HepG2 (cell line): ENCODE measurements at regions not wholly inside any gene's neighbourhood (a gene's known extent, or its start where the extent isn't known, plus 50 kb on each side); places are given as distances from the start of the nearest gene placed in this dataset.
"Not testable (repeated sequence)": the region's sequence is repeated elsewhere in the genome, so short reads cannot be mapped to it uniquely, and the experiment has no call there.

ENCODE experiments used
- ATAC-seq: fragments of 200-7000 bp; cut with Tn5 transposase; 3 replicates; pipeline ENCODE4 v1.9.1; 2020; ENCODE audit warnings: mild to moderate bottlenecking, moderate library complexity
- BruUV-seq: library from RNA; stranded (reverse); fragments of 400-500 nt; replicated peaks from 2 replicates; lab custom pipeline; 2021; lab: Mats Ljungman, UMichigan
- CTCF ChIA-PET: fragments of 300-600 bp; formaldehyde crosslinking; extraction: SDS; loops from one replicate; lab custom pipeline; 2021; ENCODE audit warnings: low total read pairs, inconsistent platforms, low intra/inter-chr PET ratio; lab: Yijun Ruan, JAX
- POLR2A ChIA-PET: fragments of 350-600 bp; sonication (Branson Sonifier 250); formaldehyde crosslinking; loops from one replicate; lab custom pipeline; 2020; ENCODE audit warnings: antibody characterized with exemption, inconsistent platforms; lab: Yijun Ruan, JAX
- DNase-seq: peaks from one replicate; pipeline ENCODE4 v3.0.0-alpha.2; 2015; ENCODE audit warnings: low spot score
- FAIRE-seq: peaks from 3 replicates; lab custom pipeline; 2011; peaks lifted over from hg19 to GRCh38; lab: Jason Lieb, UNC
- H2AFZ ChIP-seq: one replicate; pipeline ENCODE4 v1.6.1; 2011; ENCODE audit warnings: low read length, inconsistent platforms
- H3K27ac ChIP-seq: fragments of 300-600 bp; 3 replicates; pipeline ENCODE4 v1.8.0; 2011; ENCODE audit warnings: mixed run types, mild to moderate bottlenecking, mixed read lengths, low read length, inconsistent platforms; ENCODE audit not compliant: insufficient read depth; ENCODE audit errors: extremely low read length
- H3K27me3 ChIP-seq, 2 experiments: fragments of 200-600 bp in 1 of 2; 2 replicates in 1 of 2; 3 replicates in 1 of 2; pipeline versions ENCODE4 v1.6.0 to v1.8.0; 2011; ENCODE audit warnings: low read length in 2 of 2, mild to moderate bottlenecking in 2 of 2, moderate library complexity in 2 of 2, inconsistent platforms in 1 of 2; ENCODE audit not compliant: insufficient read depth in 2 of 2, control insufficient read depth in 1 of 2
- H3K36me3 ChIP-seq, 2 experiments: fragments of 200-600 bp in 1 of 2; replicated peaks in 1 of 2; 2 replicates in 1 of 2; 3 replicates in 1 of 2; pipeline versions ENCODE4 v1.5.1 to v1.8.0; 2011; ENCODE audit warnings: low read length in 2 of 2, inconsistent platforms in 1 of 2; ENCODE audit not compliant: insufficient read depth in 2 of 2, control insufficient read depth in 1 of 2
- H3K4me1 ChIP-seq: 2 replicates; pipeline ENCODE4 v1.5.1; 2012; ENCODE audit warnings: low read length, inconsistent platforms; ENCODE audit not compliant: insufficient read depth
- H3K4me2 ChIP-seq: 2 replicates; pipeline ENCODE4 v1.6.0; 2011; ENCODE audit warnings: low read depth, low read length, inconsistent platforms
- H3K4me3 ChIP-seq, 3 experiments: fragments of 200-600 bp in 1 of 3; sonication (generic), shearing (Covaris generic) in 1 of 3; replicated peaks in 1 of 3; 2 replicates each; pipeline ENCODE4 v1.5.1; 2011 to 2016; ENCODE audit warnings: low read length in 3 of 3, inconsistent platforms in 2 of 3, low read depth in 2 of 3, mild to moderate bottlenecking in 2 of 3, control low read depth in 1 of 3, mixed read lengths in 1 of 3; ENCODE audit not compliant: insufficient read depth in 1 of 3
- H3K79me2 ChIP-seq: one replicate; pipeline ENCODE4 v1.6.1; 2011; ENCODE audit warnings: low read length, inconsistent platforms; ENCODE audit not compliant: insufficient read depth
- H3K9ac ChIP-seq: 2 replicates; pipeline ENCODE4 v1.6.0; 2011; ENCODE audit warnings: mild to moderate bottlenecking, low read depth, low read length, inconsistent platforms; ENCODE audit not compliant: insufficient read depth
- H3K9me3 ChIP-seq: 2 replicates; pipeline ENCODE4 v1.5.1; 2012; ENCODE audit warnings: mild to moderate bottlenecking, low read length
- H4K20me1 ChIP-seq: 2 replicates; pipeline ENCODE4 v1.6.0; 2011; ENCODE audit warnings: inconsistent platforms, mild to moderate bottlenecking, low read length, moderate library complexity; ENCODE audit not compliant: insufficient read depth
- ARID4A ChIP-seq: sonication (generic); formaldehyde crosslinking; IDR thresholded peaks from 2 replicates; pipeline ENCODE4 v1.5.0; 2020; ENCODE audit warnings: mild to moderate bottlenecking, missing genetic modification reagents, borderline replicate concordance
- CCAR2 ChIP-seq: fragments of 200-400 bp; formaldehyde crosslinking; optimal IDR thresholded peaks from 2 replicates; pipeline ENCODE3; 2018; ENCODE audit warnings: low read depth, mild to moderate bottlenecking, low read length, moderate library complexity
- ELF4 ChIP-seq: sonication (generic); formaldehyde crosslinking; IDR thresholded peaks from 2 replicates; pipeline ENCODE4 v1.5.0; 2020; ENCODE audit warnings: missing genetic modification reagents, mild to moderate bottlenecking, moderate library complexity, borderline replicate concordance
- MTF2 ChIP-seq: sonication (generic); formaldehyde crosslinking; IDR thresholded peaks from 2 replicates; pipeline ENCODE4 v1.5.0; 2020; ENCODE audit warnings: missing genetic modification reagents, borderline replicate concordance
- NFKB2 ChIP-seq: sonication (generic); formaldehyde crosslinking; IDR thresholded peaks from 2 replicates; pipeline ENCODE4 v1.4.0; 2020; ENCODE audit warnings: missing genetic modification reagents, borderline replicate concordance
- PHF20 ChIP-seq: sonication (generic); formaldehyde crosslinking; IDR thresholded peaks from 2 replicates; pipeline ENCODE4 v1.5.0; 2020; ENCODE audit warnings: mild to moderate bottlenecking, missing genetic modification reagents
- TEF ChIP-seq: sonication (generic); formaldehyde crosslinking; IDR thresholded peaks from 2 replicates; pipeline ENCODE4 v1.5.0; 2020; ENCODE audit warnings: missing genetic modification reagents
- U2AF2 ChIP-seq: fragments of 200-400 bp; formaldehyde crosslinking; IDR thresholded peaks from 2 replicates; pipeline ENCODE4 v1.6.1; 2017; ENCODE audit warnings: low read depth, mild to moderate bottlenecking, low read length
- ZNF3 ChIP-seq: IDR thresholded peaks from 2 replicates; pipeline ENCODE4 v1.7.0; 2017; ENCODE audit warnings: inconsistent platforms
- ZNF44 ChIP-seq: sonication (generic); formaldehyde crosslinking; IDR thresholded peaks from 2 replicates; pipeline ENCODE4 v1.5.1; 2020; ENCODE audit warnings: mild to moderate bottlenecking, missing genetic modification reagents
- WGBS: methylation state at CpG from one replicate; pipeline ENCODE4 v1.1.6; 2017; ENCODE audit warnings: low lambda C conversion rate; 5-methylcytosine and 5-hydroxymethylcytosine counted together
- in situ Hi-C: cut with HindIII; loops from 2 replicates; pipeline ENCODE4 v1.10.0; 2017; ENCODE audit warnings: low pct_unique_long_range_greater_than_20kb; ENCODE audit not compliant: extremely low pct_ligation_motif_present
- intact Hi-C: fragments of 100-400 bp; cut with micrococcal nuclease; formaldehyde crosslinking; loops from one replicate; pipeline ENCODE4 v1.10.0; 2022; ENCODE audit not compliant: unreplicated experiment

- no peak for TF ChIP-seq ARID4A
- TF ChIP-seq MTF2 (CRISPR knock-in tag), result no peak
- TF ChIP-seq PHF20 (CRISPR knock-in tag), result no peak
- no peak for TF ChIP-seq NFKB2 (CRISPR knock-in tag)
- no peak for TF ChIP-seq U2AF2
- no peak for TF ChIP-seq TEF
- no peak for TF ChIP-seq CCAR2
- TF ChIP-seq ZNF3, result no peak
- no peak for TF ChIP-seq ZNF44 (CRISPR knock-in tag)
- no peak for TF ChIP-seq ELF4 (CRISPR knock-in tag)
Measured at GRCh38 chr4:188783606-188784160, 644.4 kb downstream of the TRIML1 start (continued).

DNA sequence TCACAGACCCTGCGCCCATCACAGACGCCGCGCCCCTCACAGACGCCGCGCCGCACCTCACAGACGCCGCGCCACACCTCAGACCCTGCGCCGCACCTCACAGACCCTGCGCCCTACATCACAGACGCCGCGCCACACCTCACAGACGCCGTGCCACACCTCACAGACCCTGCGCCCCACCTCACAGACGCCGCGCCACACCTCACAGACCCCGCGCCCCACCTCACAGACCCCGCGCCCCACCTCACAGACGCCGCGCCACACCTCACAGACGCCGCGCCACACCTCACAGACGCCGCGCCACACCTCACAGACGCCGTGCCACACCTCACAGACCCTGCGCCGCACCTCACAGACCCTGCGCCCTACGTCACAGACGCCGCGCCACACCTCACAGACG lies 657.4 kb downstream of the TRIML1 start:
- H2AFZ ChIP-seq, in situ Hi-C loops, H4K20me1 ChIP-seq, H3K36me3 ChIP-seq, BruUV-seq, H3K79me2 ChIP-seq, intact Hi-C loops, ATAC-seq, FAIRE-seq, H3K27ac ChIP-seq, H3K4me3 ChIP-seq, H3K9ac ChIP-seq, H3K27me3 ChIP-seq, CTCF ChIA-PET, POLR2A ChIA-PET, H3K4me1 ChIP-seq, DNase-seq, H3K4me2 ChIP-seq: not testable (repeated sequence)
- peaks cover 11% of the 10 kb centered on the region; the same call in 1 of the 2 replicates for H3K9me3 ChIP-seq
- 78% methylated on average over 45 of the region's 46 CpGs for WGBS

DNA sequence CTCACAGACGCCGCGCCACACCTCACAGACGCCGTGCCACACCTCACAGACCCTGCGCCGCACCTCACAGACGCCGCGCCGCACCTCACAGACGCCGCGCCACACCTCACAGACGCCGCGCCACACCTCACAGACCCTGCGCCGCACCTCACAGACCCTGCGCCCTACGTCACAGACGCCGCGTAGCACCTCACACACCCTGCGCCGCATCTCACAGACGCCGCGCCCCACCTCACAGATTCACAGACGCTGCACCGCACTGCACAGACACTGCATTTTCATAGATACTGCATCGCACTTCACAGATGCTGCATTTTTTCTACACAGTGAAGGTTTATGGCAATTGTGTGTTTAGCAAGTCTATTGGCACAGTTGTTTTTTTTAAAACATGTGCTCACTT lies 657.8 kb downstream of the TRIML1 start:
- CTCF ChIA-PET, H3K4me2 ChIP-seq, POLR2A ChIA-PET, H3K79me2 ChIP-seq, H3K27me3 ChIP-seq, H3K4me3 ChIP-seq, H2AFZ ChIP-seq, H3K9ac ChIP-seq, intact Hi-C loops, BruUV-seq, H3K27ac ChIP-seq, ATAC-seq, FAIRE-seq, H4K20me1 ChIP-seq, H3K4me1 ChIP-seq, in situ Hi-C loops, H3K36me3 ChIP-seq, DNase-seq: not testable (repeated sequence)
- WGBS, result 81% methylated on average over 28 of the region's 32 CpGs
- peaks cover 11% of the 10 kb centered on the region; the same call in 1 of the 2 replicates for H3K9me3 ChIP-seq
